Activated CD8-positive, alpha-beta memory T cell treated with anti-CD3 and anti-CD28 coated beads, Interleukin-2, amount 50 U/mL, for 1 hour (primary cell): ENCODE measurements at regions not wholly inside any gene's neighbourhood (a gene's known extent, or its start where the extent isn't known, plus 50 kb on each side); places are given as distances from the start of the nearest gene placed in this dataset.

Experiments used
- DNase-seq: peaks from one replicate; pipeline ENCODE4 v3.0.0-alpha.2; 2020; ENCODE audit errors: extremely low read depth

DNA sequence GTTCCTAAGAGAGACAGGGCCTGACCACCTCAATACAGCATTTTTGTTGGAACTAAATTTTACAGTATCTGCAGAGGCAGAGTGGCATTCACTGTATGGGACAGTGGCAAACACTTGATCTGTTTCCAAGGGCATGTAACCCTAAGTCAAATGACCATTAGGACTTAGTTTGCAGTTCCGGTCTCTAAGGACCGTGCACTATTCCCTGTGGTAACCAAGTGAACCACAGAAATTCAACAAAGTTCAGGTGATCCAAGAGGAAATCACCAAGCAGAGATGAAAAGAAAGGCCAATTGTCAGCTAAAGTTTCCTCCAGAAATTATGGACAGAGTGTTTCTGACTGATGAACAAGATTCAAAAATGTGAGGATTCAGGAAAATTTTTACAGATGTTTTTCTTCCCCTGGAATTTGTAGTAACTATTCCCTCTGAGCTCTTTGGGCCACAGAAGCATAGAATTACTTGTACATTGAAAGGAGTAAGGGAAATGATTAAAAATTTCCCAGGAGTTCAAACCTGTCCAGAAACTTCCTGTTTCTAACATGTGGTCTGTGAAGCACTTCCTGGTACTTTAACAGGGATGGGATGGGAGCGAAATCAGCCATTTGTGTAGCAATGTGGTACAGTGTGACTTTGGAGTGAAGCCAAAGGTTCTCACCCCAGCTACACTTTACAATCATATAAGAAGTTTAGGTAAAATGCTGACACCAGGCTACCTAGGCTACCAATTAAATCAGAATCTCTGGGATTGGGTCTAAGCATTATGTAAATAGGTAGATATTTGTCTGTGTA is 266.1 kb upstream of the MAP3K1 start:
- no peak for DNase-seq

DNA sequence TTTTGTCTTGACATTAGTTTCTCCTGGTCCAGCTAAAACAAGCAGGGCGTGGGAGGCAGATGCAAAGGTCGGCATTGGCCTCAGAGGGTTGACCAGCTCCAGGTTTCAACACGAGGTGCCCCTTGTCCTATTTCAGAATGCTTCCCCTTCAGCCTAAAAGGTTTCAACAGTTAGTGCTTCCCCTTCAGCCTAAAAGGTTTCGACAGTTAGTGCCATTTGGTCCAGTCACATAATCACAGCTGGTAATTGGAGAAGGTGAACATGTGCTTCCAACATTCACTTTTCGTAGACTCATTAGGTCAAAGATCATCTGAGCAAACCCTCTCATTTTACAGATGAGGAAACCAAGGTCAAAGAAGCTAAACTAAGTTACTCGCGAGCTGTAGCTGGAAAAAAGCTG is 270.3 kb upstream of the MAP3K1 start:
- DNase-seq = no peak

DNA sequence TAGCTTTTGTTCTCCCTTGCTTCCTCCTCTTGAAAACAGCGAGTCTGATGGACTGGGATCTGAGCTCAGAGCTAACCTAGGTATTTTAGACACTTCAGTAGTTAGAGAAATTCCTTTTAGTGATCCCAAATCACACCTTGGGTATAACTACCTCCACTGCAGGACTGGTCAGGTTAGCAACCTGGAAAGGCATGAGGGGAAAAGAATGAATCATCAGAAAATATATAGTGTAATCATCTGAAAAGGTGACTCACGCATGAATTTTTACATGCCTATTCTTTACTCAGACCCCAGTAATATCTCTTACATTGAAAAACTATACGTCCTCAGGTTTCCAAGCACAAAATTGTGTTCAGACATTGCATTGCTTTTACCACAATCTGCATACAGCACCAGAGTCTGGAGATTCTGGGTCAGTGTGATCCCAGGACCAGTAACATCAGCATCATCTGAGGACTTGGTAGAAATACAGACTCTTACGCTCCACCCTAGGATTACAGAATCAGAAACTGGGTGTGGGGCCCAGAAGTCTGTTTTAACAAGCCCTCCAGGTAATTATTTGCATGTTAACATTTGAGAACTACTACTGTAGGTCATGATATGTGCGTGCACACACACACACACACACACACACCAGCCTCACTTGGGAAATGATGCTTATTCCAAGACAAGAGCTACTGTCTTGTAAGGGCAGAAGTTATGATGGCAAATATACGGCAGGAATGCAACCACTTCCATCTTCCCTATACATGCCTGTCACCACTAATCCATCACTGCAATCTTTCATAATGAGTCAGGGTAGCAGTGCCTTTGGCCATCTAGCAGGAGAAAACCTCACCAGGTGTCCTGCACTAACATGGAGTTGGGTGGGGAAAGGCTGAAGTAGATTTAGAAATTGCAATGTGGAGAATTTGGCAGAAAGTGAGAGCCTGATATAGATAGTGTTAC is 271.6 kb upstream of the MAP3K1 start:
- DNase-seq = no peak

DNA sequence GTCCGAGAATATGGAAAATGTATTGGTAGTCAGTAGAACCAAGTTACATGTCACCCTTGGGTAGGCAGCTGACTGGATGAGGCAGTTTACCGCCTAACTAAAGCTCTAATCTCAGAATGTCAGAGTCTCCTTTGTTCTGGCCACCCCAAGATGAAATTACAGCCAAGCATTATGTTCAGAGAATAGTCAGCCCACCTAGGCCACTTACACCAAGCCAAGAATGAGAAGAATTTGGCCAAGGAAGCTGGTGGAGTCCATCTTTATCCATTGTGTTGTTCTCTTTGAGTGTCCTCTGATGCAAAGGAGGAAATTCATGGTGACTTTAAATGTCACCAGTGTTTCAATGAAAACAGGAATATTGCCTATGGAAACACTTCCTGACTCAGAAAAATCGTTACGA is 275.1 kb upstream of the MAP3K1 start:
- no peak for DNase-seq

DNA sequence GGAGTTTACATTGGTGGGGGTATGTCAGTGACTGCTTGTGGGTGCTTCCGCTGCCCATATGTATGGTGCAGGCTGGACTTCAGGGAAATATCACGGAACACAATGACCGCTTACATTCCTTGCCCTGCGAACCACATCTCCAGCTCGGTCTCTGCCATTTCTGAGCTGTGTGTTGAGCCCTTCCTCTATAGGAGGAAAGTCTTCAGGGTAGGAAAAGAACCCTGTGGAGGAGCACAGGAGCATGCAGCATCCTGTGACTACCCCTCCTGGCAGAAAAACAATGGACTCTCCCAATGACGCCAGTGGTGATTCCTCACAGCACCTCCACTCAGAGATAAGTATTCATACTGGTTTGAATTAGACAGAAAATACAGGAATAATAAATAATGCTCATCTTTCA is 276.8 kb upstream of the MAP3K1 start:
- no peak for DNase-seq

DNA sequence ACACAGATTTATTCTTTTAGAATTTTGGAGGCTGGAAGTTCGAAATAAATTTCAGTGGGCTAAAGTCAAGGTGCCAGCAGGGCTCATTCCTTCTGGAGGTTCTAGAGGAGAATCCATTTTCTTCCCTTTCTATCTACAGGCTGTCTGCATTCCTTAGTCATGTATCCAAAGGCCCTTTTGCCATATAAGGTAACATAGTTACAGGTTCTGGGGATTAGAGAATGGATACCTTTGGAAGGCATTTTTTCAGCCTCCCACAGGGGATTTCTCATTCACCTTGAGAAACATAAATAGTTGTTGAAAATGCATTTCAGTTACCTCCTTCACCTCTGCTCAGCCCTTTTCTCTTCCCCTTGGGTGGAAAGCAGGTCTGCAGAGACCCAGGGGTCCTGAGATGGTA is 280.0 kb upstream of the MAP3K1 start:
- DNase-seq = no peak

DNA sequence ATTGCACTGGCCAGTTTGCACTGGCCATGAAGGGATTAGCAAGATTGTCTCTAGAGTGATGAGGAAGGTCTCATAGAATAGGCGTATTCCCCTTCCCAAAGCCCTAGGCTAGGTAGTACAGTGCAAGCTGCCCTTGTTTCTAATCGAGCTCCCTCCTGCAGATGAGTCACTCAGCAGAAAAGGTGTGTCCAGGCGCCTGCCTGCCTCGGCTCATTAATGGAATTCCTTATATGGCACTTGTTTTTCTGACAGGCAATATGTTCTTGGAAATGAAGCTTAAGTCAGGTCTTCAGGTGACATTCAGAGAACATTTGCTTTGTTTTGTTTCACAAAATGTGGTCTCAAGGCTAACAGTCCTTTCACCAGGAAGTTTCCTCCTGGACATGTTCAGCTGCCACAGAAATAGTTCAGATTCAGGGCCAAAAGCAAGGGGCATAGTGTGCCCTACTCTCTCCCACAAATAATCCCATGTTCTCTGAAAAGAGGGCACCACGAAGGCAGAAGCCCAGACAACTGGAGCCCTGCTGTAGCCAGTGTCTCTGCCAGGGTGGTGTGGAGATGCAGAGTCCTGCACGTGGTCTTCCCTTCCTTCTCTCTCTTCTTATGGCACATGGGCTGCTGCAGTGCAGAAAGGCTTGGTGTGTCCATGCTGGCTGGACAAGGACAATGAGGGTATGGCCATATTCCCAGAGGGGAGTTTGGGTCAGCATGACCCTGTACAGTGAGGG is 281.1 kb upstream of the MAP3K1 start:
- no peak for DNase-seq

DNA sequence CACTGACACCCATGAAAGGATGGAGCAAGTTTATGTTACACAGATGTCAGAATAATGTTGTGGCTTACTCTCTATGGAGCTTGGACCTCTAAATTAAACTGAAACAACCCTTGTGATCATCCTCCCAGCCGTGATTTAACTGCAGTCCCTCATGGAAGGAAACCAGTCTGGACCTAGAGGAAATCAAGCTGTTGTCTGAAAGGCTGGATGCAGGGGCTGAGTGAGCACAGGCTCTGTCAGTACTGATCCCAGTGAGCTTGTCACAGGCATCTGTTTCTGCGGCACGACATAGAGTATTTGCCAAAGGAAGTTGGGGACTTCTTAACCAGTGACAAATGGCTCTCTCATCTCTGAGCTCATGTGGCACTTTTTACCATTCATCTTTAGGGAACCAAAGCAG is 282.9 kb upstream of the MAP3K1 start:
- no peak for DNase-seq

DNA sequence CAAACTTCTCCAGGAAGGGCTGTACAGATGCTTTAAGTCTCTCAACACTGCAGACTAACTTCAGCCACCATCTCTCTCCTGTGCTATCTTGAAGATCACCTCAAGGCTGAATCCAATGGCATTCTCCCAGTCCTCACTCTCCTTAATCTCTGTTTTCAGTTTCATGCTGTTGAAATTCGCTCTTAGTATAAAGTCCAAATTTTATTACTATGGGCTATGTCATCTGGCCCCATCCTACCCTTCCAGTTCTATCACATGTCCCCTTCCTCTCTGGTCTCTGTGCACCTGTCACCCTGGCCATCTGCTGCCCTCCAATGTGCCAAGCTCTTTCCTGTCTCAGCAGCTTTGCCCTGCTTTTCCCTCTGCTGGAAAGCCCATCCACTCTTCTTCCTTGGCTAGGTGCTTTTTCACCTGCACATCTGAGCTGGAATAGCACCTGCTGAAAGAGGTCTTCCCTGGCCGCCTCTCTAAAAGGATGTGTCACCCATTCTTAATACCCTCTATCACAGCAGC is 284.7 kb upstream of the MAP3K1 start:
- no peak for DNase-seq

DNA sequence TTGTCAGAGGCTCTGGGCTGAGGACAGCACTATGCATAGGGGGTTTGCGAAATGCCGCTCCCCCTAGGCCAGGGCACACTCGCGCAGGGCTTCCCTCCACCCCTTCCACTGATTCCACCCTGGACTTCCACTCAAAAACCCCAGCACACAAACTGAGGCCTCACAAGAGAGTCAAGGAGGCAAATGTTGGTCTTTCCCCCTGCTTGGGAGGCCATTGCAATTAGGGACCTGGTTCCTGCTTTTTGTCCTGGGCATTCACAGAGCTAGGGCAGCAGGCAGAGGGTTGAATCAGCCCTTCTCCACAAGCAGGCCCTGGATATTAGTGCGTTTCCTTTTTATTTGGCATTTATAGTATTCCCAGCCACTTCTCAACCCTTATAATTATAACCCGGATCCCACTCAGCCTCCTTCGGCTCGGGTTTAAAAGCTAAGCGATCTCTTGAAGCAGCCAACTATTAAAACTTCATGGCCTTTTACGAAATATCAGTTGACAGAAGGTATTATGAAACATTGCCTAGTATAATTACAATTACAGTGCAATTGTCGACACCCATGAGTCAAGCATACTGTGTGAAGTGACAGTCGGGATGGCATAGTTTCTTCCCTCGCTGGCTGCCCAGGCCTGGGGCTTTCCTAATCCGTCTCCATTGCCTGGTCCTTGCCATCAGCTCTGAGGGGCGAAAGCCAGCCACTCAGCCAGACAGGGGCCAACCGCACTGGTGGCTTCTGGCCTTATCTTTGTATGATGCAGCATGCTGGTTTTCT is 285.5 kb upstream of the MAP3K1 start:
- no peak for DNase-seq

DNA sequence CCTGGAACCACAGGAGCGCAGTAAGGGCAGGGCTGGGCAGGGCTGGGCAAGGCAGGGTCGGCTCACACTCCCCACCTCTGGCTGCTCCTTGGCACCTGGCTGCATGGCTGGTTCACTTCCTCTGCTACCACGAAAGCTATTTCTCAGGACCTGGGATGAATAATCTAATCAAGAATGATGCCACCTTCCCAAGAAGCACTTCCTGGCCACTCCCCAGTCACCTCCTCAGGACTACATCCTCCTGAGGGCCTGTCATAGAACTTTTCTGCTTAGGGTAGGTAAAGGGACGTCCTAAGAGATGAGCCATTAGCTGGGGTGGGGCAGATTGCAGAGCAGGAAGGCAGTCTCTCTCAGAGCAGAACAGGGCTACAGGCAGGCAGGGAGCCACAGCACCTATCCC is 288.2 kb upstream of the MAP3K1 start:
- DNase-seq = no peak

DNA sequence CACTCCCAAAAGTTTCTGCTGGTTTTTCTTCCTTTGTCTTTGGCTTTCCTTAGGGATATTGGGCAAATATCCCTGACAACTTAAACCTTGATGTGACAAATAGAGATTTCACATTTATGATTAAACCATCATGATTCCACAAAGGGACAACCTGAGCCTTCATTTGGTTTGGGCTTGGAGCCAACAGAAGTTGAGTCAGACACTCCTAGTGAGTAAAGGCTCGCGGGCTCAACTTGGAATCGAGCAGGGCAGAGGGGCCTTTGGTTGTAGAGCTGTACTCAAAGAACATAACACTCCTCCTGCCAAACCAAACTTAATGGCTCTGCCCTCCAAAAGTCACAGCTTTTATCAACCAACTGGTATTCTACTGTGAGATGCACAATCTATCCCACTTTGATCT is 290.2 kb upstream of the MAP3K1 start:
- no peak for DNase-seq

DNA sequence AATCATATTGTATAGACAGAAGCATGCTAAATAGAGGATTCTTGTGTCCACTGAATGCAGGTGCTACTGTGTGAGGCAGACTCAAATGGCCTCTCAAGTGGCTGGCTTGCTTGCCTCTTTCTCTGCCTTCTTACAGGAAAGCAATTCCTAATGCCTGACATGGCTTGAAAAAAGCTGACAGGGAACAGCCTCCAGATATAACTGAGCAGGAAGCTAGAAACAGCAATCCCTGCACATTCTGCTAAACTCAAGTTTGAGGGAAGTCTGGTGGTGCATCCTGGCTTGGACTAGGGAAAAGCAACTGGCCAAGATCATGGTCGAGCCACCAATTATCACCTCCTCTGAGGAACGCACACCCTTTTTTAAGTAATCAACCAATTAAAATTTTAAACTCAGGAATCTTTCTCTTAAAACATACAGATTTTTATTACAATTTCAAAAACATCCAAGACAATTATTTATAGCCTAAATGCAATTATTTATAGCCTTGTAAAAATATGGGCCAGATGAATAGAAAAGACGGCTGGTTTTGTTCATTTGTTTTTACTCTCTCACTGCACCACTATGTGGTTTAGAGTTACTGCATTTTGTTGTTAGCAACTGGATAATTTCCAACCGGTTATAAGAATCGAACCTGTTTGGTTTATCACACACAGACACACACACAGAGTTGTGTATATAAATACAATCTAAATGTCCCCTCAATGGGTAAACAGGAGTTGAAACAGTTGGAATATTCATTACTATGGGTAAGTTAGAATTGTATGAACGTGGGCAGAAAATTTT is 290.9 kb upstream of the ANKRD55 start:
- no peak for DNase-seq

DNA sequence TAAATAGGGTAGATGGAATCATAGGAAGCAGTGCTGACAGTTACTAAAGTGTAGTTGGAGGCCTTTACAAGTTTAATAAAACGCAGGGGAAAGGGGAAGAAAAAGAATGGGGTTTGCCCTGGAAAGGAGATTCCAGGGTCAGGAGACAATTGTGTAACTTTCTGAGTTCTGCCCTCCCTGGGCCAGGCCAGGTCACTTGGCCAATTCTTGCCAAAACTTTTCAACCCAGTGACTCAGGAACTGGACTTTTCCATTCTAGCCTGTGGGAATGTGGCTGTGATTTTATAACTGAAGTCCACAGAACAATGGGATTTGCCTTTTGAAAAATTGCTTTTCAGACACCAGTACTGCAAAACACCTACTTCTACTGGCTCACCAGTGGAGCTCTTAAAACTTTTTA is 289.8 kb upstream of the ANKRD55 start:
- DNase-seq = no peak

DNA sequence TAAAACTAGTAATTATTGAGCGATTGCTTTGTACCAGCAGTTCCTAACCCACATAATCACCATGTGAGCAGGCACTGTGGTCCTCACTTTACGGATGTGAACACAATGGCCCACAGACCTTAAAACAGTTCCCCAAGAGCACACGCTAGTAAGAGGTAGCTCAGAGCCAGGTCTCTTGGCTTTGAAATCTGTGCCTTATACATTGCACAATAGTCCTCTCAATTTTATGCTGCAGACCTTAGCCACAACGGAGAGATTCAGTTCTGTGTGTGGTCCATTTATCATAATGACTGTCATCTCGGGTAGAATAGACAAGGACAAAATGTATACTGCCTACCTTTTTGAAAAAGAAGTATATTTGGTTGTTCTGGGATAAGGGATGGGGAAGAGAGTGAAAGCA is 289.0 kb upstream of the ANKRD55 start:
- no peak for DNase-seq

DNA sequence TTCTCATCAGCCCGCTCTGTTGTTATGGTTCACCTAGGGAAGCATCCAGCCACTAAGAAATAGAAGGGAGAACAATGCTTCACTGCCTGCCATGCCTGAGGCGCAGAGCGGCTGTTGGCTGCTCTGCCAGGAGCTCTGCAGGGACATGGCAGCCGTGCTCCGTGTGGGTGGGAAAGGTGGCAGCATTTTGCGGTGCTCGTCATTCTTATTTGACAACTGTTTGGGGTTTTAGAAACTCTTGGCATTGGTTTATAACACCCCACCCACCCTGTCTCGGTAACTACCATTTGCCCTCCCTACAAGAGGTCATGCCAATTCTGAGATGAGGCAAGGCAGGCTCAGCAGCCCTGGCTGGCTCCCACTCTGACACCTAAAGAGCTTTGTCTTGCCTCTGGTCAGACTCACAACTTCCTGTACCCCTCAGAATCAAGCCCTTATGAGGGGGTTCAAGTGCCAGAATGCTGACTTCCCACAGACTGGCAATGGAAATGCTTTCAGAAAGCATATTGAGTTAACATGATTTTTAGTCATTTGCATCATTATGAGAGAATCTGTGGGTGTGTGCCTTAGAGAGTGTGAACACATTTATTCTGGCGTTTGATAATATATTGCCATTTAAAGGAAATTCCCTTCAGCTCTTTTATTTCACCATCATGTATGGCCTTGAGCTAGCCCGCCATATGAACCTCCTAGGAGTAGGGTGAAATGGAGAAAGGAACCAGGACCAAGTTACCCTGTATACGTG is 288.0 kb upstream of the ANKRD55 start:
- no peak for DNase-seq

DNA sequence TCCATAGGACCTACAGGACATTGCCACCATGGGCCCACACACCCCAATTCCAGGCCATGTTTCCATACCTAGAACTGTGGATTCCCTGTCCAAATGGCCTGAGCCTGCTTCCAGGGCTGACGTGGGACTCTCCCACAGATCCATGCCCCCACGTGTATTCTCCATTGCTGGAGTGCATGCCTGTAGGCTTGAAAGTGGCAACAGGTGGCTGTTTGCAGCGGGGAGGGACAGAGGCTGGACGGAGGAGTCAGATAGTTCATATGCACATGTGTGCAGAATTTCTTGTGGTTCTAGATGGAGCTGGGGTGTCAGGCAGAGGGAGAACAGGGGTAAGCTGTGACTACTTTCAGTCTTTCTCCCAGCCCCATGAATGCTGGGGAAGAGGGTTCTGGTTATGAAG is 285.7 kb upstream of the ANKRD55 start:
- DNase-seq = no peak

DNA sequence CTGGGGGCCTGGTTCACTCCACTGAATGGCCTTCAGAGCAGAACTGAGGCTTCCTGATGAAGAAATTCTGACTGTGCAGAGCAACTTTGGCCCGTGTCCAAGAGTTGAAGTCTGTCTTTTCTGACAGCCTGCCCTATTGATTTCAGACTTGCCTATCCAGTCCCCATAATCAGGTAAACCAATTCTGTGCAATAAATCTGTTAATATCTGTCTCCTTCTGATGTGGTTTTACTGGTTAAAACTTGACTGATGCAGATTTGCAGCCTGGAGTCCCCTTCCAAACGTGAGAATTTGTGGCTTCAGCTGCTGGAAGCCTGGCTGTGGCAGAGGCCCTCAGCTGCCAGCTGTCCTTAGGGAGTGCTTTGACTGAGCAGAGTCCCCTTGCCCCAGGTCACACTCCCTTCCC is 283.9 kb upstream of the ANKRD55 start:
- no peak for DNase-seq

DNA sequence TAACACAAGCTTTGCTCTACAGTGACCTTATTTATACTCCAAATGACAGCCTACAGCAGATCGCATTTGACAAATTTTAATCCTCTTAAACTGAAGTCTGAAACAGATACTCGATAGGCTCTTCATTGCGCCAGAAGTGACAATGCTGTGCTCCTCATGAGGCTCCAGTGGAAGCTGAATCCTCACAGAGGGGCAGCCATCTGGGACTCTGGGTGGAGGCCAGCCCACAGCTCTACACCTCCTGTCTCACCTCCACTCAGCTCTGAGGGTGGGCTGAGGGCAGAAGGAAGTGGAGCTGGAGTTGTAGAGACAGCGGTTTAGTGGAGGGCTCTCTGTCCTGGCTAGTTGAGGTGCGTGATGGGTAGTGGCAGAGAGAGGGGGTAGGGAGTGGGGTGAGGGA is 283.3 kb upstream of the ANKRD55 start:
- DNase-seq = no peak

DNA sequence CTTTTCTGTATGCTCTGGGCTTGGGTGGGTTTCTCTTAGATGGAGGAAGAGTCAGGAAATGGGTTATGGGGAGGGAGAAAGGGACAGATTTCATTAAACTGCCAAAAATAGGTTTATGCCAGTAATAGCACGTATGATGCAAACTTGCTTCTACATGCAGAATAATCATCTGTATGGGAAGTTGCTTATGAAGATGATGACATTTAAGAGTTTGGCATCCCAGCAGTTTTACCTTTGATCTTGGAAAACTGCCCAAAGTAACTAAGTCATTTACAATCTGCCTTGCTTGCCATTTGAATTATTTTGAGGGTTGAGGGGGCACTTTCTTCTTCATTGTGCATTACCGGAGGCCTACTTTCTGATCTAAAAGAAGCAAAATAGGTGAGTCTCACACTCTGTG is 282.9 kb upstream of the ANKRD55 start:
- no peak for DNase-seq
